Hepatic stellate cell (primary cell): ENCODE measurements at regions not wholly inside any gene's neighbourhood (a gene's known extent, or its start where the extent isn't known, plus 50 kb on each side); places are given as distances from the start of the nearest gene placed in this dataset.
"Not testable (repeated sequence)": the region's sequence is repeated elsewhere in the genome, so short reads cannot be mapped to it uniquely, and the experiment has no call there.

ENCODE experiments used
- DNase-seq: peaks from one replicate; pipeline ENCODE4 v3.0.0; 2011; ENCODE audit warnings: low spot score

GRCh38 chr3:78313332-78313731 lies 1273.4 kb downstream of the ROBO2 start:
- no peak for DNase-seq

- no peak for DNase-seq
Observed at GRCh38 chr3:78314327-78314726, 1274.4 kb downstream of the ROBO2 start.

DNA sequence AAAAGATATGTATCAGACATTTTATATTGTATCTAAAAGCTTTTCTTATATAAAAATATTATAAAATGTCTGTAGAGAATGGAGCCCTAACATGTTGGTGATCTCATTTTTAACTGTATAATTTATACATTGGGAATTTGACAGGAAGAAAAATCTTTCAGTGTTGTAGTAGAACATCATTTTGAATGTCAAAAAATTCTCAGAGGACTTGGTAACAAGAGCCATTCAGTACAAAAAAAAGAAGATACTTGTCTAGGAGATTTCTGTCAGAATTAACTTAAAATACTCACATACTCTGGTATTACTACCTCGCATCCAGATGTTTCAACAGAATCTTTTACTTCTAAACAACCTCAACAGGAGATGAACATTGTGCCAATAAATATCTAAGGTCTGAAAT lies 1277.9 kb downstream of the ROBO2 start:
- DNase-seq = no peak

- DNase-seq = no peak
Observed at GRCh38 chr3:78322780-78323179, 1282.9 kb downstream of the ROBO2 start.

DNA sequence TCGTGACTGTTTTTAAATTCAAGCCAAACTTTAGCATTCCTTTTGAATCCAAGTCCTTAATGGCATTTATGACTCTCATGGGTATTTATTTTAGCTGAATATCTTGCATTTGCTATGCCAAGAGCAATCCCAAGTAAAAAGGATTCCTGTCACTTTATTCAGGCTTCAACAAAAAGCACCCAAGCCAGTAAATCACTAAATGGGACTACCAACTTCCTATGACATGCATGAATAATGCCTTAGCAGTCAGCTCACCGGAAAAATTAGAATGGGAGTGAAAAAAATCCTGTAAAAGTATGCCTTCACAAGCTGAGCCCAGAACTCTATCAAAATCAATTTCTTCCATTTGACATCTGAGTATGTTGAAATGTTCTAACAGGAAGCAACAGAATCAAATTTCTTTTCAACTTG lies 1297.9 kb downstream of the ROBO2 start:
- DNase-seq = no peak

DNA sequence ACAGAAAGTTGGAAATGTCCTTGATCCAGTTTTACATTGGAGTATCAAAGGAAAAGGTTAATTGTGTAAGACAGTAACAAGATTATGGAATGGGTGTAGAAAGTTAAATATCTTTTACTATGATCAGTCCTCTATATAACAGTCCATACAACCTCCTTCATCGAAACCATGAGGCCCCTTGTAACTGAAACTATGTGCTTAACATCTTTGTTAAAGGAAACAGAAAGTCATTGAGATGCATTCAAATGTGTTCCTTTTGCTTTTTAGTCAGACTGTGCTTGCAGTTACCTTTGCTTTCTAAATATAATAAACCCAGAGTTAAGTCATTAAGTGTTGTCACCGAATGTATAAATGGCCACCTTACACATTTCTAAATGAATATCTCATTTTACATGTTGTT lies 1298.5 kb downstream of the ROBO2 start:
- DNase-seq = no peak

DNA sequence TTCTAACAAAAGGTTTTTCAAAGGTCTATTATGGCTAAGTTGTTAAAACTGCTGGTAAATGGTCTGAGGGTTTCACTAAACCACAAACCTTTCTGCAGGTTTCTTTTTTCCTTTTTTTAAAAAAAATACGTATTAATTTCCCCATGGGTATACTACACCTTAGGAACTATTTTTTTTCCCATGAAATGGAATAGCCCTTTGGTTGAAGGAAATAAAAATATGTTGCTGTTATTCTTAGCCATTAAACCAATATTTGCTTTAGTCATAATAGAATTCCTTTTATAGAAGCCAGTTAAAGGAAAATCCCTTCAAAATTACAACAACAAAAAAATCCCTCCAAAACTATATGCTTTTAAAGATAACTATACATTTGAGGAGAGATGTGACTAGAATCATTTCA lies 1303.3 kb downstream of the ROBO2 start:
- DNase-seq = no peak

- DNase-seq = not testable (repeated sequence)
Observed at GRCh38 chr3:78344267-78344666, 1304.4 kb downstream of the ROBO2 start.

DNA sequence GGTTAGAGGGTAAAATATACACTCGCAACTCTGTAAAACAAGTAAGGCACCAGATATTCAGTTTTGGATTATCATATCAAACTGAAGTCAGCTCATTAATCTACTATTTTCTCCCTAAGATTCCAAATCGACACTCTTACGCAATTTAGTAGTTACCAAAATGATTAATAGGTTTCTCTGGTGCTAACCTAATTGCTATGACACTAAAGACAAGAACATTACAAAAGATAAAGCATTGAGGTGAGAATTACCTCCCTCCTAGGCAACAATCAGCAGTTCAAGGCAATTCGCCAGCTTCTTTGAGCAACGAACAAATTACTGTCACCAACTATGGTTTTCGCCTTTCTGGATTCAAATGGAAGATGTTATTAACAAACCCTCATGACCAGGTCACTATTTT lies 1305.0 kb downstream of the ROBO2 start:
- no peak for DNase-seq

DNA sequence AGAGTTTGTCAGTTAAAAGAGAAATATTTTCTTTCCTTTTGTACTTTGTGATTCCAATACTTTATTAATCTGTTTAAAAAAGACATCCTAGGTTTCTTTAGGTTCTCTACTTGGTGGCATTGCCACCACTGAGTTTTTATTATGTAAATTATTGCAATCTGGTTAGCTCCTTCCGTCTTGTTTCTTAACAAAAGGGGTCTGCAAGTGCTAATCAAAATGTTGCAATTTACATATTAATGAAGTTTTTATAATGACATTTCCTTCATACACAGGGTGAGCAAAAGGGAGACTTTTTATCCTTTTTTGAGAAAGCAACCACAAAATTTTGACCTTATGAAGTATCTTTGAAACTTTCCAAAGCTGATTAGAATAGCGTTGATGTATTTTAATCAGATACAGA lies 1307.3 kb downstream of the ROBO2 start:
- no peak for DNase-seq

- no peak for DNase-seq
Observed at GRCh38 chr3:78348664-78349063, 1308.8 kb downstream of the ROBO2 start.

- DNase-seq = no peak
Observed at GRCh38 chr3:78349571-78349970, 1309.7 kb downstream of the ROBO2 start.

GRCh38 chr3:78351334-78351733 lies 1311.4 kb downstream of the ROBO2 start:
- DNase-seq = no peak

- DNase-seq = no peak
Observed at GRCh38 chr3:78353231-78353630, 1313.3 kb downstream of the ROBO2 start.

DNA sequence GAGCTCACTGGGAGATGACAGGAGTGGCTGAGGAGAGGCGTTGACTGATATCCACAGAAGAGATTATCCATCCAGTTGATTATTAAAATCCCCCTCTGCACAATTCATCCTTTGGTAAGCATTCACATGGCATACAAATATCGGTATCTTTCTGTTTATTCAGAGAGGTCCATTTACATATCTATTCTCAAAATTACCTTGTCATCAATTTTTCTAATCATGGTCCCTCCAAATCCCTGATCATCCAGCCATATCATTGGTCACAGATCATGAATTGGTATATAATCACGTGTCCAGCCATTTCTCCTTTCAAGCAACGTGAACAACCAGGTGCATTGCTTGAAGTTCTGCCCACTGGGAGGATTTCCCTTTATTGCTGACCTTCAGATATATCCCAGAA lies 1321.0 kb downstream of the ROBO2 start:
- DNase-seq = no peak

DNA sequence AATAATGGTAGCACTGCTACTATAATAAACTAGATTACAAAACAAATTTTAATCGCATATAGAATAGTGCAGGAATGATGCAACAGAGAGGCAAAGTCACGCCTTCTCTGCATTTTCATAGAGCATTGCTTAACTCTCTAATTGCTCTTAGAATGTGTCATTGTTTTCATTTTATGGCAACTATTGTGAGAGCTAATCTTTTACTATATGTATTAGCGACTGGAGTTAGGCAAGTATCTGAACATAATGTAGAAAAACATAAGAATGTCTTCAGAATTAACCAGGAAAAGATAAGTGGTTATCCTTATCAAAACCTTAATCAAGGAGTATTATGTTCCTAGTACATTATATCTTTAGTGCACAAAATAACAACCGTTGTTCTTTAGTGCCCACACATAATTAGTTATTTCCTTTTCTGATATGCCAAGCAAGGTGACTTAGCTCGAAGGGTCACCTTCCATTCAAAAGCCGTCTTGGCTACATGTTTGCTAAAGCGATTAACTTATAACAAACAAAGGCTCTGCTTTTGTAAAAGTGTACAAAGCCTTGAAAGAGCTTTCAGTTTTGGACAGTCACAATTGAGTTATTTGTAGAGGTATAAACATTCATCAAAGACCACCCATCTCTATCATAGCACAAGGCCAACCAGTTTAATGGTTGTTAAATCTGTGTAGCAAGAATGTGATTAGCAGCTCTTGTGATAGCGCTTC lies 1328.9 kb downstream of the ROBO2 start:
- no peak for DNase-seq

GRCh38 chr3:78390221-78390620 lies 1350.3 kb downstream of the ROBO2 start:
- no peak for DNase-seq

DNA sequence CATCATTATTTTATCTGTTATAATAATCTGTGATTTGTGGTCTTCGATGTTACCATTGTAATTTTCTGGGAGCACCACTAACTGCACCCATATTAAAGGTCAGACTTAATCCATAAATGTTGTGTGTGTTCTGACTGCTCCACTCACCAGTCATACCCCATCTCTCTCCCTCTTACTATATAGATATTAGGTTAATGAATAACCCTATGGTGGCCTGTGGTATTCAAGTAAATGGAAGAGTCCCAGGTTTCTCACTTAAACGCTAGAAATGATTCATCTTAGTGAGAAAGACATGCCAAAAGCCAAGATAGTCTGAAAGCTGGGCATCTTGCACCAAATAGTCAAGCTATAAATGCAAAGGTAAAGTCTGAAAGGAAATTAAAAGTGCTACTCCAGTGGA lies 1358.5 kb downstream of the ROBO2 start:
- DNase-seq = no peak

- DNase-seq = no peak
Observed at GRCh38 chr3:78402720-78403119, 1362.8 kb downstream of the ROBO2 start.

- DNase-seq = no peak
Observed at GRCh38 chr3:78405745-78406144, 1362.1 kb downstream of the ROBO1 start.

DNA sequence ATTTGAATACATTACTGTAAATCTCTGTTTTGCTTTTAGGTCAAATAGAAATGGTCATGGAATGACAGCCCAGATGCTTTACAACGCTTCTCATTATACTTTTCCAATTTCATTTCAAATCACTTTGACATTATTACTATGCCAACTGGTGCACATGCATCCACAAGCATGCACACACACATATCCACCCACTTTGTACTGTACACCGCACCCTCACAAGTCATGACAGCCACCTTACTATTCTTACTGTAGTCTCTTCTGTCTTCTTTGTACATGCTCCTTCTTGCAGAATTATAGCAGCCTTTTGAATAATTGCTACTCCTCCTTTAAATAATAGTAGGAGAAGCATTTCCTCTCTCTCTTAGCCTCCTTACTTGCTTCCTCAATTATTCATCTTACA lies 1361.4 kb downstream of the ROBO1 start:
- no peak for DNase-seq

- DNase-seq = no peak
Observed at GRCh38 chr3:78410077-78410476, 1357.7 kb downstream of the ROBO1 start.

DNA sequence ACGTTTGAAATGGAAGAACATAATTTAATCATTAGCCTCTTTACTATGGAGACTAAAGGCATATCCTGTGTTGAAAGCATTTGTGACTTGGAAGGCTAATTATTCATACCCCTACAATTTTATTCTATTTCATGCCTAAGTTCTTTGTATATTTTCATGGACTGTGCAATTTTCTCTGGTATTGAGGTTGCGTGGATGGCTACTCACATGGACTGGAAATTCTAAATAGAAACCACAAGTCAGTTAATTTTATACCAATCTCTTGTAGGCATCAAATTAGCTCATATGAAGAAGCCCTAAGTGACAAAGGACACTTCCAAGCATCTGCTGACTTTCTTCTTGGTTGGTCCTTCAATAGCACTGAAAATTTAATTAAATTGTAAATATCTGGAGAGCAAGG lies 1353.5 kb downstream of the ROBO1 start:
- no peak for DNase-seq

GRCh38 chr3:78420611-78421010 lies 1347.2 kb downstream of the ROBO1 start:
- DNase-seq = no peak
